HK-2 (cell line): ENCODE measurements at regions not wholly inside any gene's neighbourhood (a gene's known extent, or its start where the extent isn't known, plus 50 kb on each side); places are given as distances from the start of the nearest gene placed in this dataset.
"Not testable (repeated sequence)": the region's sequence is repeated elsewhere in the genome, so short reads cannot be mapped to it uniquely, and the experiment has no call there.

Experiments
- DNase-seq: peaks from one replicate; pipeline ENCODE4 v3.0.0-alpha.2; 2018; ENCODE audit not compliant: unreplicated experiment

- DNase-seq, result no peak
Observed at GRCh38 chr2:21779786-21780185, 656.0 kb downstream of the TDRD15 start.

- DNase-seq, result no peak
Observed at GRCh38 chr2:21781962-21782361, 658.2 kb downstream of the TDRD15 start.

GRCh38 chr2:21782866-21783265 is 659.1 kb downstream of the TDRD15 start:
- DNase-seq, result no peak

GRCh38 chr2:21787941-21788340 is 664.2 kb downstream of the TDRD15 start:
- no peak for DNase-seq

- DNase-seq, result not testable (repeated sequence)
Observed at GRCh38 chr2:21790311-21790710, 666.5 kb downstream of the TDRD15 start.

- no peak for DNase-seq
Observed at GRCh38 chr2:21792571-21792970, 668.8 kb downstream of the TDRD15 start.

- no peak for DNase-seq
Observed at GRCh38 chr2:21793461-21793860, 669.7 kb downstream of the TDRD15 start.

- DNase-seq, result no peak
Observed at GRCh38 chr2:21794611-21795010, 670.8 kb downstream of the TDRD15 start.

GRCh38 chr2:21800356-21800755 is 676.6 kb downstream of the TDRD15 start:
- no peak for DNase-seq

- DNase-seq, result no peak
Observed at GRCh38 chr2:21803550-21803949, 679.8 kb downstream of the TDRD15 start.

- no peak for DNase-seq
Observed at GRCh38 chr2:21804151-21804550, 680.4 kb downstream of the TDRD15 start.

- DNase-seq, result no peak
Observed at GRCh38 chr2:21811541-21811940, 687.8 kb downstream of the TDRD15 start.

GRCh38 chr2:21812766-21813165 is 689.0 kb downstream of the TDRD15 start:
- no peak for DNase-seq

GRCh38 chr2:21814588-21815149 is 690.9 kb downstream of the TDRD15 start:
- no peak for DNase-seq

- DNase-seq, result no peak
Observed at GRCh38 chr2:21818212-21818795, 694.5 kb downstream of the TDRD15 start.

- no peak for DNase-seq
Observed at GRCh38 chr2:21819454-21819853, 695.7 kb downstream of the TDRD15 start.

GRCh38 chr2:21820271-21820670 is 696.5 kb downstream of the TDRD15 start:
- no peak for DNase-seq

- DNase-seq, result no peak
Observed at GRCh38 chr2:21821672-21822227, 698.0 kb downstream of the TDRD15 start.

GRCh38 chr2:21822505-21822904 is 698.7 kb downstream of the TDRD15 start:
- DNase-seq, result no peak

GRCh38 chr2:21833767-21834166 is 710.0 kb downstream of the TDRD15 start:
- DNase-seq, result no peak

- no peak for DNase-seq
Observed at GRCh38 chr2:21836261-21836660, 712.5 kb downstream of the TDRD15 start.

GRCh38 chr2:21836719-21837118 is 713.0 kb downstream of the TDRD15 start:
- DNase-seq, result no peak

GRCh38 chr2:21837168-21837960 is 713.6 kb downstream of the TDRD15 start:
- no peak for DNase-seq
